Activated CD4-positive, alpha-beta T cell treated with anti-CD3 and anti-CD28 coated beads for 48 hours (primary cell): ENCODE measurements at regions not wholly inside any gene's neighbourhood (a gene's known extent, or its start where the extent isn't known, plus 50 kb on each side); places are given as distances from the start of the nearest gene placed in this dataset.

ENCODE experiments used
- DNase-seq: peaks from one replicate; pipeline ENCODE4 v3.0.0-alpha.2; 2020

GRCh38 chr4:18401868-18402267 is 380.3 kb upstream of the LCORL start:
- no peak for DNase-seq

- no peak for DNase-seq
Measured at GRCh38 chr4:18401425-18401824, 379.9 kb upstream of the LCORL start.

- DNase-seq, result no peak
Measured at GRCh38 chr4:18398661-18399060, 377.1 kb upstream of the LCORL start.

- no peak for DNase-seq
Measured at GRCh38 chr4:18397681-18398390, 376.3 kb upstream of the LCORL start.

- DNase-seq, result no peak
Measured at GRCh38 chr4:18394656-18395055, 373.1 kb upstream of the LCORL start.

GRCh38 chr4:18391354-18391728 is 369.8 kb upstream of the LCORL start:
- DNase-seq, result no peak

GRCh38 chr4:18390655-18391353 is 369.2 kb upstream of the LCORL start:
- no peak for DNase-seq

- DNase-seq, result no peak
Measured at GRCh38 chr4:18389115-18389514, 367.6 kb upstream of the LCORL start.

GRCh38 chr4:18388039-18388438 is 366.5 kb upstream of the LCORL start:
- DNase-seq, result no peak

GRCh38 chr4:18381186-18381585 is 359.6 kb upstream of the LCORL start:
- no peak for DNase-seq

- DNase-seq, result no peak
Measured at GRCh38 chr4:18369561-18369960, 348.0 kb upstream of the LCORL start.

- DNase-seq, result no peak
Measured at GRCh38 chr4:18366892-18367291, 345.3 kb upstream of the LCORL start.

GRCh38 chr4:18366136-18366535 is 344.6 kb upstream of the LCORL start:
- no peak for DNase-seq

- DNase-seq, result no peak
Measured at GRCh38 chr4:18343581-18343980, 322.0 kb upstream of the LCORL start.

- no peak for DNase-seq
Measured at GRCh38 chr4:18342847-18343246, 321.3 kb upstream of the LCORL start.

- DNase-seq, result no peak
Measured at GRCh38 chr4:18321956-18322530, 300.5 kb upstream of the LCORL start.

GRCh38 chr4:18319431-18319830 is 297.9 kb upstream of the LCORL start:
- DNase-seq, result no peak

GRCh38 chr4:18318682-18319388 is 297.3 kb upstream of the LCORL start:
- DNase-seq, result no peak

- DNase-seq, result no peak
Measured at GRCh38 chr4:18314731-18315130, 293.2 kb upstream of the LCORL start.

- DNase-seq, result no peak
Measured at GRCh38 chr4:18297684-18298083, 276.1 kb upstream of the LCORL start.

GRCh38 chr4:18296411-18296810 is 274.9 kb upstream of the LCORL start:
- no peak for DNase-seq

GRCh38 chr4:18294846-18295245 is 273.3 kb upstream of the LCORL start:
- DNase-seq, result no peak

GRCh38 chr4:18294021-18294420 is 272.5 kb upstream of the LCORL start:
- DNase-seq, result no peak

- DNase-seq, result no peak
Measured at GRCh38 chr4:18292411-18292810, 270.9 kb upstream of the LCORL start.
